GM18502 (cell line): ENCODE measurements at regions not wholly inside any gene's neighbourhood (a gene's known extent, or its start where the extent isn't known, plus 50 kb on each side); places are given as distances from the start of the nearest gene placed in this dataset.
A peak's percentile ranks its signal among the peaks of the same experiment; 100 is the strongest.

Experiments used
- ATAC-seq: cut with Tn5 transposase; IDR thresholded peaks from one replicate; pipeline ENCODE4 v1.9.1; 2021; ENCODE audit warnings: mild to moderate bottlenecking; ENCODE audit not compliant: unreplicated experiment, poor library complexity

DNA sequence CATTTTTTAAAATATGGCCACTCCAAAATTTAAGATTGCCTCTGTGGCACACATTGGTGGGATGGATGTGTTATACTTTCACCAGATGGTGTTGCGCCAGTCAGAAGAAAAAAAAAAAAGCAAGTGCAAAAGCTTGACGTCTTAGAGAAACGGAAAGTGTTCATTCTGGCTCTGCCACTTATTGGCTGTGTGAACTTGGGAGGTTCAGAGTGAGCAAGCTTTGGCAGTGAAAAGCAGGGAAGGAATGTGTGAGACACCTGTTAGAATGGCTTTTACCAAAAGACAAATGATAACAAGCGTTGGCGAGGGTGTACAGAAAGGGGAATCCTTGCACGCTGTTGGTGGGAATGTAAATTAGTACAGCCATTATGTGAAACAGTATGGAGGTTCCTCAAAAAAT is 298.0 kb downstream of the TMEM114 start:
- ATAC-seq: no peak

- ATAC-seq: no peak
Observed at GRCh38 chr16:8286348-8286747, 304.0 kb downstream of the TMEM114 start.

DNA sequence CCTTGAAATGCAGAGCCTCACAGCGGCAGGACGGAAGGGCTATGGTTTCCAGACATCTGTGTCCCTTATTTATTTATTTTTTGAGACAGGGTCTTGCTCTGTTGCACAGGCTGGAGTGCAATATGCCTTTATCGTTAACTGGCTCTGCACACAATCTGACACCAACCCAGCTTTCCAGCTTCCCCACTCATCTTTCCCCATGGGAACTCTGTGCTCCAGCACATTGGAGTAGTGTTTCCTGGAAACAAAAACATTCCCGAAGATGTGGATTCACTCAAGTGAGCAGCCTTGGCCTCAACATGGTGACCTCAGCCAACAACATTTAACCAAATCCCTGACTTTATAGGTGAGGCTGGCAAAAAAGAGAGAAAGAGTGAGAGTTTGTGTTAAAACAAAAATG is 307.1 kb downstream of the TMEM114 start:
- no peak for ATAC-seq

DNA sequence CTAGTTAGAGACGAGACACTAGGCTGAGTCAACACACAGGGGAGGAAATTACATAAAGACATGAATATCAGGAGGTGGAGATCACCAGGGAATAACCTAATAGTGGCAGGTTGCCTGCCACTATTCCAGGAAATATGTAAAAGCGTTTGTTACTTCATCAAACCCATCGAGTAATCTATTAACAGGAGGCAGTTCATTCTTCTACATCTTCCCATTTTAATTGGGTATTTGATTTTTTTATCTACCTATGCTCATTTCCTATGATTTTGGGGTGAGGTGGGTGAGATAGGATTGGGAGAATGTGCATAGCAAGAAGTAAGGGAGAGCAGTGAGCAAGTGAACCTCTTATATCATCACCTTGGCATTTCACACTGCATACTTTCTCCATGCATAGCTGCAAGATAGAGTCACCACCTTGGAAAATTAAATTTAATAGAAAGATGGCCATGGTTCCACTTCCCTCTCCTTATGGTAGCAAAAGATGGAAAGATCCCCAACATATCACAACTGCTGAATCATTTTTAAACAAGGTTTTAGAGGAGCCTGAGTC is 312.2 kb downstream of the TMEM114 start:
- no peak for ATAC-seq

GRCh38 chr16:8271344-8271743 is 319.0 kb downstream of the TMEM114 start:
- no peak for ATAC-seq

DNA sequence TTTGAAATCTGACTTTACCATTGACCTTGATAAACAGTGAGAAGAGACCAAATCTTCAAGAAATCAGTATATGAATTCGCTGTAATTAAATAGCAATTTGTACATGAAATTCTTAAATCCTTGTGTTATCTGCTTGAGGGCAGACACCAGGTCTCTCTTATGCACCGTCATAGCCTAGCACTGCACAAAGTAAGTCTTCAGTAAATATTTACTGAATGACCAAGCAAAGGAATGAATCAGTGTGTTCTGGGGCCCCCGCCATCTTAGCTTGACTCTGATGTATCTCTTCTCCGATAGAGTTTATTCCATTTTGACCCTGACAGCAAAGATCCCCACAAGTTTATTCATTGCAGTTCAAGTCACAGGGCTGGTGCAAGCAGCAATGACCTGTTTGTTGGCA is 328.0 kb downstream of the TMEM114 start:
- no peak for ATAC-seq

DNA sequence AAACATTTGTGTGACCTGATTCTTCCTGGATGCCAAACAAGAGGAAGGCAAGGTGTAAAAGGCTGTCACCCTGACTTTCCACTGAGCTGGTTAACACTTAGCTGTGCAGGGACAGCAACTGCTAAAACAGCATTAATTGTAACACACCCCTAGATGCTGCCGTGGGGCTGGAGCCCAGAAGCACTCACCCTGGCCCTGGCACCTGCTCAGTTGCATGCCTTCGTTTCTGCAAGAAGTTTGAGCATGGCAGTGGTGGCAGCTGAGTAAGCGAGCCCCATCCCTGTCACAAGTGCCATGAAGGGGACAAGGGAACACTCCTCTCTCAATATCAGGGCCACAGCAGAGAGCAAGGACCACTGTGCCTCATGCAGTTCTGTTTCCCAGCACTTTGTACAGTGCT is 330.2 kb downstream of the TMEM114 start:
- ATAC-seq: no peak

DNA sequence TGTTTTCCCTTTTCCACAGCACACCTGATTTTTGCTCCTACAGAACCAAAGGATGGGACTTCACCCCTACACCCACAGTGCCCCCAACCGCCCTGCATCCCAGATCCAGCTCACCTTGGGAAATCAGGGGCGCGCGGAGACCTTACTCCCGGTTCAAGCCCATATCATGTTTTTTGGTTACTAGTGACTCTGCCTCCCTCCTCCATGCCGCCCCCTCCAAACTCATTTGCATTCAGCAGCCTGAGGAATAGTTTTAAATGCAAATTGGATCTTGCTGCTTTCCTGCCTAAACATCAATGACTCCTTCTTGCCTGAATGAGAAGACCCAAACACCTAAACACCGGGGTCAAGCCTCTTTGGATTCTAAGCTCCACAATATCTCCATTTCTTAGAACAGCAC is 331.8 kb downstream of the TMEM114 start:
- no peak for ATAC-seq

DNA sequence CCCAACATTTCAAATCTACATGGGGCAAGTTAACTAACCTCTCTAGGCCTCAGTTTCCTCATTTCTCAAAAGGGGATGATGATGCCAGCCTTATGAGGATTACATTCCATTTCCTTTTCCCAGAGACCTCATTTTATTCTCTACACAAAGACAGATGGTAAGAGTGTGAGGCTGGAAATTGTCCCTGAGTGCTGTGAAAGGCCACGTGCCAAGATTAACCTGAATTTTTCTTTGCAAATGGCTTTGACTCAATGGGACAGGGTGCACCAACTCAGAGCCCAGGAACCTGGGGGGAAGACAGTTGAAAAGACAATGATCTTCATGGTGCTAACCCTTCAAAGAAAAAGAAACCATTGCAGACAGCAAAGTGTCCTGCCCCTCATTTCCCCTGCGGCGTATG is 332.8 kb downstream of the TMEM114 start:
- ATAC-seq: no peak

- ATAC-seq: no peak
Observed at GRCh38 chr16:8254405-8254804, 335.9 kb downstream of the TMEM114 start.

- no peak for ATAC-seq
Observed at GRCh38 chr16:8253718-8254117, 336.6 kb downstream of the TMEM114 start.

GRCh38 chr16:8251727-8252126 is 338.6 kb downstream of the TMEM114 start:
- no peak for ATAC-seq

GRCh38 chr16:8251298-8251697 is 339.0 kb downstream of the TMEM114 start:
- ATAC-seq: peak; percentile 54

GRCh38 chr16:8247993-8248392 is 342.3 kb downstream of the TMEM114 start:
- no peak for ATAC-seq

GRCh38 chr16:8243981-8244380 is 346.3 kb downstream of the TMEM114 start:
- no peak for ATAC-seq

GRCh38 chr16:8241408-8241807 is 348.9 kb downstream of the TMEM114 start:
- no peak for ATAC-seq

- no peak for ATAC-seq
Observed at GRCh38 chr16:8239443-8239842, 350.9 kb downstream of the TMEM114 start.

GRCh38 chr16:8237452-8237851 is 352.9 kb downstream of the TMEM114 start:
- ATAC-seq: no peak

DNA sequence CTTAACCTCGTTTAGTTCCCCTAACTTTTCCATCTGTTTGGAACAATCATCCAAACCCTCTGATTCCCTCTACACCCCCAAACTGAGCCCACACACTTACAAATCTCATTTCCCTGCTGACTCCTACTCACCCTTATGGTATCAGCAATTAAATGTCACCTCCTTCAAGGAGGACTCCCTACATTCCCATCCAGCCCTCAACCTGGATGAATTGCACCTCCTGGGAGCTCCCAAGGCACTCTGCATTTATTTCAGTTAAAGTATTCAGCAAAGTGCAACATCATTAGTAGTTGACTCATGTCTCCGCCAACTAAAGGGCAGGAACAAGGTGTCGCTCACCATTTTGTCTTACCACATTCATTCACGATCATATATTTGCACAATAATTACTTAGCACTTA is 353.5 kb downstream of the TMEM114 start:
- ATAC-seq: no peak

GRCh38 chr16:8230497-8230896 is 359.8 kb downstream of the TMEM114 start:
- no peak for ATAC-seq

- no peak for ATAC-seq
Observed at GRCh38 chr16:8229011-8229520, 361.2 kb downstream of the TMEM114 start.

GRCh38 chr16:8217201-8217600 is 373.1 kb downstream of the TMEM114 start:
- no peak for ATAC-seq

- ATAC-seq: no peak
Observed at GRCh38 chr16:8204769-8205168, 385.5 kb downstream of the TMEM114 start.
